Myocyte (in vitro differentiated cells): ENCODE measurements at regions not wholly inside any gene's neighbourhood (a gene's known extent, or its start where the extent isn't known, plus 50 kb on each side); places are given as distances from the start of the nearest gene placed in this dataset.
A peak's percentile ranks its signal among the peaks of the same experiment; 100 is the strongest.
"Not testable (repeated sequence)": the region's sequence is repeated elsewhere in the genome, so short reads cannot be mapped to it uniquely, and the experiment has no call there.

Source experiments
- DNase-seq: peaks from one replicate; pipeline ENCODE4 v3.0.0-alpha.2; 2012; ENCODE audit warnings: low read depth

- peak; percentile 8 for DNase-seq
Measured at GRCh38 chr1:120357046-120357445, 57.8 kb upstream of the NBPF8 start.

DNA sequence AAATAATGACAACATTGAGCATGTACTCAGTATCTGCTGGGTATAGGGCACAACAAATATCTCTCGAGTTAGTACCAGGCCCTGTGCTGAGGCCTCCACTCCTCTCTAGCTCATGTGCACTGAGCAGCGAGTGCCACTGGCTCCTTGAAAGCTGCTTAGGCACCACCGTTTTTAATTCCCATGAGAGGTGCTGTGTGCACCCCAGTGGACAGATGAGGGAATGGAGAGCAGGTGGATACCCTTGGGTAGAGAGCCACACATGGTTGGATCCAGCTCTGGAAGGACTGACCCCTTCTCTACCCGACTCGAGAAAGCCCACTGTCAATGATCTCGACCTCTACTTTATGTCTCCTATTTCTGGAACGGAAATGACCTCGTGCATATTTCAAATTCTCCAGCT lies 58.7 kb upstream of the NBPF8 start:
- DNase-seq, result peak; percentile 21

DNA sequence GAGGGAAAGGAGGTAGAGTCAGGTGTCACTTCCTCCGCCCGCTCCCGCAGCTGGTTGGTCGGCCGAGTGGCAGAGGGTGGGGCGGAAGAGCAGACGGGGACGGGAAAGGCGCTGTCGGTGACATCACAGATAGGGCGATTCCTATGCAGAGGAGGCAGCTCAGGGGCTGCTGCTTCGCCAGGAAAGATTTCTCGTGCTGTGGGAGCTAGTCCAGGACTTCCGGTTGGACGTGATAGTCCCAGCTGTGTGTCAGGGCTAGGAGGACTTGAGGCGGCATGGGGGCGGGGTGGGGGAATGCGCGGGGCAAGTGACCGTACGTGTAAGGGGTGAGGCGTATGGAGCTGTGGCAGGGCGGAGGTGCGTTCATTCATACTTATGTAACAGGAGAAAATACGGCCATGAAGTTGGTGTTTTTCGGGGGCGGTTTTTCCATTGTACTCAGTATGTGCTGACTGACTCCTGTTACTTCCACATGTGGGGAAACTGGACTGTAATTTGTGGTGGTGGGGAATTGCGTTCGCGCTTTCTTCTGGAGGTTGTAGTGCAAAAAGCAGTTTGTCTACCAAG lies 60.1 kb upstream of the NBPF8 start:
- peak; percentile 58 for DNase-seq

- DNase-seq, result not testable (repeated sequence)
Measured at GRCh38 chr1:120342231-120343073, 72.4 kb upstream of the NBPF8 start.

- peak; percentile 30 for DNase-seq
Measured at GRCh38 chr1:120341756-120342155, 73.1 kb upstream of the NBPF8 start.

DNA sequence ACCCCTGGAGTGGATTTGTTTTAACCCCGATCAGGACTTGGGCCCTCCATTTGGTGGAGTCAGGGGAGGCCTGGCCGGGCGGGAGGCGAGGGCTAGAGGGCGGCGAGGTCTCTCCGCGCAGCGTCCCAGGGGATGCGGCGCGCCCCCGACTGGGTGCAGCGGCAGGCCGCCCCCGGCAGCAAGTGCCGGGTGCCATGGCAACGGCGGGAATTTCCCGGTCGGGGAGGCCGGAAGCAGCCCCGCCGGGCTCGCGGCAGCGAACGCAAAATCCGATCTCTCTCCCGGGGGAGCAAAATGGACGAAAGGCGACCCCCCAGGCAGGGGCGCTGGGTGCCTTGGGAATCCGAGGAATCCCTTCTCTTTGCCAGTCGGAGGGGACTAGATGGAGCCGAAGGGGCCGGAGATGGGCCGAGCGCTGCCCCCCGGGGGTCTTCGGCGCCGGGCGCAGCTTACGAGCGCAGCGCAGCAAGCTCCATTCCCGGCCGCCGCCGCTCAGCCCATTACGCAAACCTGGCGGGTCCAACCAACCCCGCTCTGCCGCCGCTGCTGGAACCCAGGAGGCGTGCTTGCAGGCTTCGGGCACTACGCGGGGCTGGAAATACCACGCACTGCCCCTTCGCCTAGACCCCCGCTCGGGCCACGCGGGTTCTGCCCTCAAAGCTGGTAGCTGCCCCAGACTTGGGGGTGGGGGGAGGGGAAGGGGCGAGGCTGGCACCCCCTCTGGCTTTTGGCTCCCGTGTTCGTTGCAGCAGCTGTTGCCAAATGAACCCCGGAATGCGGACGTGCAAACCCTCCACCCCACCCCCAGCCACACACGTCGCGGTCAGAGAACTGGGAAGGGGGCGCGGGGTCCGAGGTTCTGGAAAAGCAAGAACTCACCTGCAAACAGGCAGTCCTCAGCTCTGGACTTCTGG lies 73.7 kb upstream of the NBPF8 start:
- DNase-seq, result not testable (repeated sequence)

GRCh38 chr1:120315738-120316137 lies 99.1 kb upstream of the NBPF8 start:
- not testable (repeated sequence) for DNase-seq

GRCh38 chr1:120311930-120312329 lies 102.9 kb upstream of the NBPF8 start:
- DNase-seq, result not testable (repeated sequence)

- not testable (repeated sequence) for DNase-seq
Measured at GRCh38 chr1:120308940-120309578, 105.8 kb upstream of the NBPF8 start.

GRCh38 chr1:120305046-120305445 lies 109.8 kb upstream of the NBPF8 start:
- not testable (repeated sequence) for DNase-seq

GRCh38 chr1:120304341-120304740 lies 110.5 kb upstream of the NBPF8 start:
- DNase-seq, result not testable (repeated sequence)

DNA sequence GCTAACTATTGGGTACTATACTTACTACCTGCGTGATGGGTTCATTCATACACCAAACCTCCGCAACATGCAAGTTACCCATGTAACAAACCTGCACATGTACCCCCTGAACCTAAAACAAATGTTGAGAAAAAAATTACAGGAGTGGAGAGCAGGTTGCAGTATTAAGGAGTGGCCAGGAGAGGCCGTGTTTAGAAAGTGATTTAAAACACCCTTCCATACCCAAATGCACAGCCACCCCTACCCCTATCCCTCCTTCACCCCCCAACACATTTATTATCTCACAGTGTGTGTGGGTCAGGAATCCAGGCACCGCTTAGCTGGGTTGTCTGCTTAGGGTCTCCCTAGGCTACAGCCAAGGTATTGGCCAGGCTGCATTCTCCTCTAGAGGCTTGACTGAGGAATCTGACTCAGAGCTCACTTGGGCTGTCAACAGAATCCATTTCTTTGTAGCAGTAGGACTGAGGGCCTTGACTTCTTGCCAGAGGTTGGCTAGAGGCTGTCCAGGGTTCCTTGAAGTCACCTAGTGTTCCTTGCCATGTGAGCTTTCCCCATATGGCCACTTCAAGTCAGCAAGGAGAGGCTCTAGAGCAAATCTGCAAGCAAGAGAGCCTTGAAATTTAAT lies 115.3 kb upstream of the NBPF8 start:
- DNase-seq, result not testable (repeated sequence)

GRCh38 chr1:120298487-120298886 lies 116.3 kb upstream of the NBPF8 start:
- not testable (repeated sequence) for DNase-seq

DNA sequence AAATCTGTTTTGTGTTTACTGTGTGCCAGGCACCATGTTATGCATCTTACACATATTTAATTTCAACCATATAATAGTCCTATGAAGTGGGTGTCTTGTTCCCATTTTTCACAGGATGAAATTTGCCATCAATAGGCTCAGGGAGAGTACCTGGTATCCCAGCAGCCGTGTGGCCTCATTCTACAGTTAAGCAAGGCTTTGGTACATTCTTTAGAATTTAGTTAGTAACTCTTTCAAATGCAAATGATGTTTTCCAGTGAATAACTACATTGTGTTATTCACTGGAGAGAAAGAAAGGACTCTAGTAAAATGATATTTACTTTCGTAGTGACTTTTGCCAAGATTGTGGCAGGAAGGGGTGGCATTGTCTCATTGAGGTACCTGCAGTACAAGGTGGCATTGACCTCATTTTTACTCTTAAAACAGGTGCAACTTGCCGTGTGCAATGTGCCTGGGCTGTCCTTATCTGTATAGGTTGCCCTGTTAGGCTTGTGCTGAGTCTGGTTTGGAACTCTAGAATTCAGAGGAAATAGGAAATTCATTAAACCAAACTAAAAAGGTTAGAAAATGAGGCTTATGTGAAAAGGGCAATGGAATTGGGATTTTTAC lies 117.4 kb upstream of the NBPF8 start:
- not testable (repeated sequence) for DNase-seq

- not testable (repeated sequence) for DNase-seq
Measured at GRCh38 chr1:120290105-120290504, 113.8 kb upstream of the SEC22B start.

GRCh38 chr1:120289601-120290074 lies 113.3 kb upstream of the SEC22B start:
- not testable (repeated sequence) for DNase-seq

- DNase-seq, result not testable (repeated sequence)
Measured at GRCh38 chr1:120288814-120289600, 112.7 kb upstream of the SEC22B start.

DNA sequence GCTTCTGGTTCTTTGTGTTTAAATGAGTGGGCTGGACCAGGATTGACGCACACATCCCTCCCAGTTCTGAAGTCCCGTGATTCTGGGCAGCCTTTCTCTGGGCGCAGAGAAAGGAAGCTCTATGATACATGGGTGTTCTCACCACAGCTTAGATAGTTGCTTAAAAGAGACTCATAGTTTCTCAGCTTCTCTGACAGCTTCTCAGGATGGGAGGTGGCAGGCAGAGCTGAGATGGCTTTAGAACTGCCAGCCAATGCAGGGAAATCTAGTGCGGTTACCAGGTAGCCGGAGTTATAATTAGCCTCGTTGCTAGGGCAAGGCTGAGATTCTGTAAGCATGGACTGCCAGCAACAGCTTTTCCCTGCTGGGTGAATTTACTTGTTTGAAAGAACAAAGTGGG lies 111.8 kb upstream of the SEC22B start:
- DNase-seq, result not testable (repeated sequence)
